ENCODE measurements at regions not wholly inside any gene's neighbourhood (a gene's known extent, or its start where the extent isn't known, plus 50 kb on each side); places are given as distances from the start of the nearest gene placed in this dataset.

GRCh38 chr4:71113294-71113693 is 119.8 kb downstream of the DCK start:
- H3K4me3 ChIP-seq (ENCODE audit: extremely low read depth in 1 of 4, insufficient read depth in 2 of 4, low read depth in 3 of 4, low read length in 4 of 4) = no peak overlapping the region
- CTCF ChIA-PET (ENCODE audit: partially characterized antibody) = interaction anchor here (0.6 to 1.7 kb wide), 6 partner anchors 21 to 136 kb away, joined by 3 to 5 read pairs (median 3); no protein-coding TSS in a partner anchor
- H3K36me3 ChIP-seq (ENCODE audit: control insufficient read depth in 2 of 4, insufficient read depth in 4 of 4, low read length in 3 of 4) = no peaks in the 10 kb centered on the region
- no peak overlapping the region for H4K8ac ChIP-seq (ENCODE audit: extremely low read depth, insufficient read depth, low read length)
- peak; percentile 28 for FAIRE-seq
- no peak overlapping the region for H4K91ac ChIP-seq (replicated peaks; ENCODE audit: insufficient read length, low read length)
- H3K79me2 ChIP-seq (ENCODE audit: control insufficient read depth in 1 of 2, insufficient read depth in 2 of 2, low read length in 2 of 2) = no peaks in the 10 kb centered on the region
- no peaks in the 10 kb centered on the region for H3K27me3 ChIP-seq (replicated peaks in 1 of 4; ENCODE audit: control insufficient read depth in 3 of 4, extremely low read depth in 1 of 4, insufficient read depth in 3 of 4, low read length in 3 of 4)
- no peak overlapping the region for H3K18ac ChIP-seq (ENCODE audit: extremely low read depth, low read length)
- H3K27ac ChIP-seq (ENCODE audit: low read depth, low read length) = no peak overlapping the region
- H3K23ac ChIP-seq (ENCODE audit: insufficient read length) = no peak overlapping the region
- no peak overlapping the region for H2AK5ac ChIP-seq (ENCODE audit: low read depth, low read length)
- H3K56ac ChIP-seq (replicated peaks; ENCODE audit: insufficient read length, low read depth, low read length) = no peak overlapping the region
- H3K9me3 ChIP-seq (ENCODE audit: insufficient read depth in 2 of 2, low read depth in 1 of 2, low read length in 1 of 2) = no peaks in the 10 kb centered on the region
- no peak overlapping the region for H3K14ac ChIP-seq (ENCODE audit: insufficient read length)
- H2AFZ ChIP-seq (ENCODE audit: low read length) = no peak overlapping the region
- H2BK120ac ChIP-seq (replicated peaks; ENCODE audit: low read depth, low read length) = no peak overlapping the region
- H3K4ac ChIP-seq (replicated peaks; ENCODE audit: insufficient read length, low read depth, low read length) = no peak overlapping the region
- H3K4me2 ChIP-seq (ENCODE audit: insufficient read depth in 1 of 2, low read depth in 2 of 2, low read length in 2 of 2) = no peak overlapping the region
- no peak for DNase-seq (ENCODE audit: low read depth in 1 of 2, low spot score in 2 of 2)
- 95% methylated on average over 1 of the region's 1 CpG; no CpG with 5 or more reads in 1 of the 2 experiments for WGBS, 2 experiments (ENCODE audit: extremely low coverage in 1 of 2, insufficient coverage in 1 of 2, insufficient read length in 1 of 2, insufficient replicate concordance in 2 of 2, low coverage in 1 of 2, low lambda C conversion rate in 2 of 2, missing lambda C conversion rate in 1 of 2)
- H2BK20ac ChIP-seq (ENCODE audit: low read length) = no peak overlapping the region
- H4K5ac ChIP-seq (ENCODE audit: insufficient read length, low read depth, low read length) = no peak overlapping the region
- POLR2A ChIA-PET (ENCODE audit: partially characterized antibody) = interaction anchor here (0.6 kb wide), 1 partner anchor 583 kb away, joined by 5 read pairs; no protein-coding TSS in a partner anchor
- no peak for TF ChIP-seq ATF3 (IDR thresholded peaks at IDR 0.05; ENCODE audit: insufficient read depth, low read depth, low read length)
- TF ChIP-seq CHD1 (IDR thresholded peaks at IDR 0.05; ENCODE audit: low read depth, low read length) = no peak
- peak; percentile 40 to 54; a peak in 3 of 4 replicates for TF ChIP-seq RAD21 (IDR thresholded peaks at IDR 0.05 in 1 of 2, conservative IDR thresholded peaks at IDR 0.05 in 1 of 2; ENCODE audit: low read depth in 2 of 2, low read length in 2 of 2)
- peak in 2 of 3 experiments; percentile 41 to 62; a peak in 2 of 4 replicates for TF ChIP-seq CTCF (IDR thresholded peaks at IDR 0.05; ENCODE audit: control extremely low read depth in 1 of 3, insufficient read depth in 1 of 3, low read depth in 1 of 3, low read length in 3 of 3)
- no peak overlapping the region for H2BK5ac ChIP-seq (ENCODE audit: low read depth, low read length)
- H3K79me1 ChIP-seq (ENCODE audit: low read depth, low read length) = no peaks in the 10 kb centered on the region
- no peaks in the 10 kb centered on the region for H3K23me2 ChIP-seq (ENCODE audit: low read depth, low read length)
- H3K9ac ChIP-seq (replicated peaks in 1 of 4; ENCODE audit: extremely low read depth in 1 of 4, low read depth in 3 of 4, low read length in 3 of 4) = no peak overlapping the region
- no peaks in the 10 kb centered on the region for H3K4me1 ChIP-seq (replicated peaks in 1 of 4; ENCODE audit: control insufficient read depth in 3 of 4, insufficient read depth in 4 of 4, low read length in 3 of 4)
- H4K20me1 ChIP-seq (replicated peaks in 1 of 2; ENCODE audit: control insufficient read depth in 1 of 2, insufficient read depth in 2 of 2, low read length in 2 of 2) = no peaks in the 10 kb centered on the region
- H2BK15ac ChIP-seq (ENCODE audit: low read length) = no peak overlapping the region
- no peak overlapping the region for H2BK12ac ChIP-seq (ENCODE audit: low read depth, low read length)
